ENCODE measurements at regions not wholly inside any gene's neighbourhood (a gene's known extent, or its start where the extent isn't known, plus 50 kb on each side); places are given as distances from the start of the nearest gene placed in this dataset.

- TF ChIP-seq GABPA (IDR thresholded peaks at IDR 0.05 in 1 of 2, conservative IDR thresholded peaks at IDR 0.05 in 1 of 2) (no peak), TAF1 (conservative IDR thresholded peaks at IDR 0.05) (no peak), FOXA1 (IDR thresholded peaks at IDR 0.05) (no peak), RAD21 (IDR thresholded peaks at IDR 0.05) (no peak), EGR1 (IDR thresholded peaks at IDR 0.05; ENCODE audit: low read depth in 2 of 2) (no peak), FOXA2 (IDR thresholded peaks at IDR 0.05) (no peak), SP1 (IDR thresholded peaks at IDR 0.05) (no peak), NR2F2 (IDR thresholded peaks at IDR 0.05) (no peak), JUND (IDR thresholded peaks at IDR 0.05) (no peak), HNF4G (IDR thresholded peaks at IDR 0.05) (no peak)
- TF ChIP-seq, protein P1, sequence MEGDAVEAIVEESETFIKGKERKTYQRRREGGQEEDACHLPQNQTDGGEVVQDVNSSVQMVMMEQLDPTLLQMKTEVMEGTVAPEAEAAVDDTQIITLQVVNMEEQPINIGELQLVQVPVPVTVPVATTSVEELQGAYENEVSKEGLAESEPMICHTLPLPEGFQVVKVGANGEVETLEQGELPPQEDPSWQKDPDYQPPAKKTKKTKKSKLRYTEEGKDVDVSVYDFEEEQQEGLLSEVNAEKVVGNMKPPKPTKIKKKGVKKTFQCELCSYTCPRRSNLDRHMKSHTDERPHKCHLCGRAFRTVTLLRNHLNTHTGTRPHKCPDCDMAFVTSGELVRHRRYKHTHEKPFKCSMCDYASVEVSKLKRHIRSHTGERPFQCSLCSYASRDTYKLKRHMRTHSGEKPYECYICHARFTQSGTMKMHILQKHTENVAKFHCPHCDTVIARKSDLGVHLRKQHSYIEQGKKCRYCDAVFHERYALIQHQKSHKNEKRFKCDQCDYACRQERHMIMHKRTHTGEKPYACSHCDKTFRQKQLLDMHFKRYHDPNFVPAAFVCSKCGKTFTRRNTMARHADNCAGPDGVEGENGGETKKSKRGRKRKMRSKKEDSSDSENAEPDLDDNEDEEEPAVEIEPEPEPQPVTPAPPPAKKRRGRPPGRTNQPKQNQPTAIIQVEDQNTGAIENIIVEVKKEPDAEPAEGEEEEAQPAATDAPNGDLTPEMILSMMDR (IDR thresholded peaks at IDR 0.05; ENCODE audit: low read depth, low read length, missing input control): no peak
- TF ChIP-seq, protein P2, sequence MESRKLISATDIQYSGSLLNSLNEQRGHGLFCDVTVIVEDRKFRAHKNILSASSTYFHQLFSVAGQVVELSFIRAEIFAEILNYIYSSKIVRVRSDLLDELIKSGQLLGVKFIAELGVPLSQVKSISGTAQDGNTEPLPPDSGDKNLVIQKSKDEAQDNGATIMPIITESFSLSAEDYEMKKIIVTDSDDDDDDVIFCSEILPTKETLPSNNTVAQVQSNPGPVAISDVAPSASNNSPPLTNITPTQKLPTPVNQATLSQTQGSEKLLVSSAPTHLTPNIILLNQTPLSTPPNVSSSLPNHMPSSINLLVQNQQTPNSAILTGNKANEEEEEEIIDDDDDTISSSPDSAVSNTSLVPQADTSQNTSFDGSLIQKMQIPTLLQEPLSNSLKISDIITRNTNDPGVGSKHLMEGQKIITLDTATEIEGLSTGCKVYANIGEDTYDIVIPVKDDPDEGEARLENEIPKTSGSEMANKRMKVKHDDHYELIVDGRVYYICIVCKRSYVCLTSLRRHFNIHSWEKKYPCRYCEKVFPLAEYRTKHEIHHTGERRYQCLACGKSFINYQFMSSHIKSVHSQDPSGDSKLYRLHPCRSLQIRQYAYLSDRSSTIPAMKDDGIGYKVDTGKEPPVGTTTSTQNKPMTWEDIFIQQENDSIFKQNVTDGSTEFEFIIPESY (IDR thresholded peaks at IDR 0.05): no peak
- no peak overlapping the region for H3K9ac ChIP-seq (ENCODE audit: low read depth in 1 of 2, low read length in 2 of 2)
- 91% methylated on average over 5 of the region's 5 CpGs for WGBS
- no peaks in the 10 kb centered on the region for H3K36me3 ChIP-seq (ENCODE audit: control insufficient read depth in 4 of 4, insufficient read depth in 3 of 4, low read depth in 1 of 4, low read length in 3 of 4)
- H3K4me1 ChIP-seq (ENCODE audit: control insufficient read depth in 4 of 4, insufficient read depth in 4 of 4, low read length in 3 of 4): no peaks in the 10 kb centered on the region
- no peak for DNase-seq (ENCODE audit: low spot score)
- peaks cover 0 to 4% (median 1%) of the 10 kb centered on the region in 4 donors for H3K27me3 ChIP-seq (ENCODE audit: control insufficient read depth in 4 of 4, insufficient read depth in 4 of 4, low read length in 3 of 4)
- no peaks in the 10 kb centered on the region for H3K9me3 ChIP-seq (ENCODE audit: control insufficient read depth in 4 of 4, low read length in 3 of 4)
- no peak overlapping the region for H3K4me3 ChIP-seq (ENCODE audit: low read depth in 1 of 3, low read length in 3 of 3)
- H3K27ac ChIP-seq (ENCODE audit: low read depth in 1 of 2, low read length in 2 of 2): no peak overlapping the region
Measured at GRCh38 chr15:100786139-100786531, 93.5 kb upstream of the ALDH1A3 start.

GRCh38 chr15:100786901-100787566 lies 92.6 kb upstream of the ALDH1A3 start:
- Histone ChIP-seq H3K4me3 (ENCODE audit: low read depth in 1 of 3, low read length in 3 of 3) (no peak overlapping the region), H3K27me3 (ENCODE audit: control insufficient read depth in 4 of 4, insufficient read depth in 4 of 4, low read length in 3 of 4) (peaks cover 0 to 4% (median 1%) of the 10 kb centered on the region in 4 donors), H3K9me3 (ENCODE audit: control insufficient read depth in 4 of 4, low read length in 3 of 4) (no peaks in the 10 kb centered on the region), H3K9ac (ENCODE audit: low read depth in 1 of 2, low read length in 2 of 2) (no peak overlapping the region), H3K36me3 (ENCODE audit: control insufficient read depth in 4 of 4, insufficient read depth in 3 of 4, low read depth in 1 of 4, low read length in 3 of 4) (no peaks in the 10 kb centered on the region), H3K27ac (ENCODE audit: low read depth in 1 of 2, low read length in 2 of 2) (no peak overlapping the region), H3K4me1 (ENCODE audit: control insufficient read depth in 4 of 4, insufficient read depth in 4 of 4, low read length in 3 of 4) (no peaks in the 10 kb centered on the region)
- no peak for TF ChIP-seq GABPA (IDR thresholded peaks at IDR 0.05 in 1 of 2, conservative IDR thresholded peaks at IDR 0.05 in 1 of 2)
- no peak for TF ChIP-seq EGR1 (IDR thresholded peaks at IDR 0.05; ENCODE audit: low read depth in 2 of 2)
- TF ChIP-seq NR2F2 (IDR thresholded peaks at IDR 0.05): no peak
- no peak for TF ChIP-seq RXRA (IDR thresholded peaks at IDR 0.05)
- TF ChIP-seq, protein P3, sequence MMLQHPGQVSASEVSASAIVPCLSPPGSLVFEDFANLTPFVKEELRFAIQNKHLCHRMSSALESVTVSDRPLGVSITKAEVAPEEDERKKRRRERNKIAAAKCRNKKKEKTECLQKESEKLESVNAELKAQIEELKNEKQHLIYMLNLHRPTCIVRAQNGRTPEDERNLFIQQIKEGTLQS (IDR thresholded peaks at IDR 0.05): no peak
- no peak for TF ChIP-seq HNF4G (IDR thresholded peaks at IDR 0.05)
- no peak for TF ChIP-seq JUND (IDR thresholded peaks at IDR 0.05)
- TF ChIP-seq SP1 (IDR thresholded peaks at IDR 0.05): no peak
- no peak for TF ChIP-seq FOXA2 (IDR thresholded peaks at IDR 0.05)
- TF ChIP-seq, protein P1 (IDR thresholded peaks at IDR 0.05; ENCODE audit: low read depth, low read length, missing input control): no peak
- TF ChIP-seq TAF1 (conservative IDR thresholded peaks at IDR 0.05): no peak
- TF ChIP-seq YY1 (IDR thresholded peaks at IDR 0.05): no peak
- DNase-seq (ENCODE audit: low spot score): peak; percentile 26
- 85% methylated on average over 30 of the region's 30 CpGs for WGBS

All from liver (tissue), 8 donors.